Muscle of leg (tissue), 3 donors: ENCODE measurements at regions not wholly inside any gene's neighbourhood (a gene's known extent, or its start where the extent isn't known, plus 50 kb on each side); places are given as distances from the start of the nearest gene placed in this dataset.

Source experiments
- DNase-seq: peaks from one replicate; pipeline ENCODE4 v3.0.0; 2013
- H3K27ac ChIP-seq: one replicate; pipeline ENCODE4 v1.5.1; 2013; ENCODE audit warnings: mild to moderate bottlenecking, low read length, control low read depth
- H3K27me3 ChIP-seq: one replicate; pipeline ENCODE4 v1.6.1; 2013; ENCODE audit warnings: low read length; ENCODE audit not compliant: control insufficient read depth, insufficient read depth
- H3K36me3 ChIP-seq: one replicate; pipeline ENCODE4 v1.6.1; 2013; ENCODE audit warnings: low read length; ENCODE audit not compliant: control insufficient read depth, insufficient read depth
- H3K4me1 ChIP-seq: one replicate; pipeline ENCODE4 v1.6.1; 2013; ENCODE audit warnings: low read length; ENCODE audit not compliant: control insufficient read depth, insufficient read depth
- H3K4me3 ChIP-seq: one replicate; pipeline ENCODE4 v1.5.1; 2013; ENCODE audit warnings: low read length, control low read depth
- H3K9me3 ChIP-seq: replicated peaks from 2 replicates; pipeline ENCODE4 v1.6.1; 2013; ENCODE audit warnings: low read depth, low read length; ENCODE audit not compliant: control insufficient read depth
- whole genome bisulfite sequencing: methylation state at CpG from one replicate; pipeline ENCODE4 v1.1.5; 2013; ENCODE audit warnings: missing lambda C conversion rate; ENCODE audit not compliant: insufficient coverage; 5-methylcytosine and 5-hydroxymethylcytosine counted together

DNA sequence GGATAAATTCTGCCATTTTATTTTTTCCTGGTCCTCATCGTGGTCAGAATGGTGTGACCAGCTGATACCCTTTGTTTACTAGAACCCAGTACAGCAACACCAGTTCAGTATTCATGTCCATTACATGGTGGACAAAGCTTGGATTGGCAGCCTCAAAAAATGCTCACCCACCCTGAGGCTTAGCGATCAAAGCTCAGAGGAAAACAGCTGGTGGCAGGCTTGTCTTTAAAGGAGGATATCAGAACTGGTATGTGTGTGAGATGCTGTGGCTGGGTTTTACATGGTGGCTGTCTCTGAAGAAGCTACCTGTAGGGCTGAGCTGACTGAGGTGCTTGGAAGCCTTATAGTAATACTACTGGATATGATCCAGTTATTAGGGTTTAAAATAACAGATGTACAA, 471.1 kb upstream of the MEX3C start:
- Histone ChIP-seq H3K4me3 (no peak overlapping the region), H3K27ac (no peak overlapping the region), H3K4me1 (peaks cover 3% of the 10 kb centered on the region), H3K36me3 (no peaks in the 10 kb centered on the region), H3K9me3 (no peaks in the 10 kb centered on the region), H3K27me3 (no peaks in the 10 kb centered on the region)
- no peak for DNase-seq
- WGBS = 80% methylated on average over 1 of the region's 2 CpGs

DNA sequence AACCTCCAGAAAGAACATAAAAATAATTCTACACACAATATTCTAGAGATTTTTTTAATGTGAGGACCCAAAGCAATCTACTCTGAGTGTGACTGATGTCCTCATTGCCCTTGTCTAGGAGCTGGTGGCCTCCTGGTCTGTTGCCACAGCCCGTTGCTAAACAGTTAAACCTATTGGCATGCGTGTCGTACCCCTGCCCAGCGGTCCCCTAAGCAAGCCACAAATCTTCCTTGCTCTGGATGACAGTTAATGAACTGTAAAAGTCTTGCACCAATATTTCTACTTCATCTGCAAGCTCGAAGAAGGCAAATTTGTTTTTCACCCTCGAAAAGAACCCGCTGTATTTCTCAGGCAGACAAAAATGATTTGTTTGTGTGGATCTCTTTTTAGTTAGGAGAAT, 489.1 kb upstream of the MEX3C start:
- no peaks in the 10 kb centered on the region for H3K27me3 ChIP-seq
- 11% methylated on average over 3 of the region's 7 CpGs for WGBS
- H3K4me1 ChIP-seq = no peaks in the 10 kb centered on the region
- DNase-seq = no peak
- H3K4me3 ChIP-seq = no peak overlapping the region
- no peaks in the 10 kb centered on the region for H3K36me3 ChIP-seq
- H3K27ac ChIP-seq = no peak overlapping the region
- no peaks in the 10 kb centered on the region for H3K9me3 ChIP-seq

DNA sequence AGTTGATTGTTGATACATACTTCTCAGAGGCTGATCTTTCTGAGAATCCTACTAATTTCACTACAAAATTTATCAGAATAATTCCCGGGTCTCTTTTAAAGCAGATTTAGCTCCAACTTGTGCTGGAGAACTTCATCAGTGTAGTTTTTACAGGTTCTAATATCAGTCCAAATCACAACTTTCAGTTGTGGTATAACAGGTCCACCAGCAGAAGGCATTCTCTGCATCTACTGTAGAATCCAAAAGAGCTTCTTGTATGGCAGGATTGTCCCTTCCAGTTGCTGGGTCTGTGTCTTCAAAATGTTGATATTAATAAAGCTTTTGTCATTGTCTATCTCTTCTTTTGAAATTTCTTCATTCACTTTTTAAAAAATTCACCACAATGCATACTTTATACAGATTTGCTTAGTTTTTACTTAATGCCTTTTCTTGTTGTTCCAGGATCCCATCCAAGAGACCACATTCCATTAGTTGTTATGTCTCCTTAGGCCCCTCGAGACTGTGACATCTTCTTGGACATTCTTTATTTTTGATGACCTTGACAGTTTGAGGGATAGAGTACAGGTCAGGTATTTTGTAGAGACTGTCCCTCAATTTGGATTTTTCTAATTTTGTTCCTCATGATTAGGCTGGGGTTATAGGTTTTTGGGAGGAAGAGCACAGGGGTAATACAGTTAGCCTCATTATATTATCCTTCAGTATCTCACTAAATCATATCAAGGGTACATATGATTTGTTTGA, 490.5 kb upstream of the MEX3C start:
- no peaks in the 10 kb centered on the region for H3K27me3 ChIP-seq
- DNase-seq = no peak
- H3K4me1 ChIP-seq = no peaks in the 10 kb centered on the region
- no peak overlapping the region for H3K4me3 ChIP-seq
- H3K36me3 ChIP-seq = no peaks in the 10 kb centered on the region
- H3K9me3 ChIP-seq = no peaks in the 10 kb centered on the region
- no CpG with 5 or more reads among the region's 2 CpGs for WGBS
- H3K27ac ChIP-seq = no peak overlapping the region

DNA sequence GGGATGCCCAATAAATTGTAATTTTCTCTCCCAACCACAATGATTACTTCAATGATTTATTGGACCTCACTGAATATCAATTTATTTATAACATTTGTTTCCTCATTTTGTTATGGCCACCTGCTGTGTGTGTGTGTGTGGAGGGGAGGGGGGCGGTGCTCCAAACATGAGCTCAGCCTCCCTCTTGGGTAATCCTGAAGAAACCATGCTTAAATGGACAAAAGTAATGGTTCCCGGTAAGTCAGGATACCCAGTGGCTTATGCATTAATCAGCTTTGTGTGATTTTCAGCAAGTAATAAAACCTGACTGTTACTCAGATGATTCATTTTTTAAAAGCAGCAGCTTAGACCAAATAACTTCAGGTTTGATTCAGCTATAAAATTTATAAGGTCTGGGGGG, 495.1 kb upstream of the MEX3C start:
- 0% methylated on average over 1 of the region's 2 CpGs for WGBS
- Histone ChIP-seq H3K27ac (no peak overlapping the region), H3K9me3 (no peaks in the 10 kb centered on the region), H3K4me1 (no peaks in the 10 kb centered on the region), H3K4me3 (no peak overlapping the region), H3K36me3 (no peaks in the 10 kb centered on the region), H3K27me3 (no peaks in the 10 kb centered on the region)
- no peak for DNase-seq

DNA sequence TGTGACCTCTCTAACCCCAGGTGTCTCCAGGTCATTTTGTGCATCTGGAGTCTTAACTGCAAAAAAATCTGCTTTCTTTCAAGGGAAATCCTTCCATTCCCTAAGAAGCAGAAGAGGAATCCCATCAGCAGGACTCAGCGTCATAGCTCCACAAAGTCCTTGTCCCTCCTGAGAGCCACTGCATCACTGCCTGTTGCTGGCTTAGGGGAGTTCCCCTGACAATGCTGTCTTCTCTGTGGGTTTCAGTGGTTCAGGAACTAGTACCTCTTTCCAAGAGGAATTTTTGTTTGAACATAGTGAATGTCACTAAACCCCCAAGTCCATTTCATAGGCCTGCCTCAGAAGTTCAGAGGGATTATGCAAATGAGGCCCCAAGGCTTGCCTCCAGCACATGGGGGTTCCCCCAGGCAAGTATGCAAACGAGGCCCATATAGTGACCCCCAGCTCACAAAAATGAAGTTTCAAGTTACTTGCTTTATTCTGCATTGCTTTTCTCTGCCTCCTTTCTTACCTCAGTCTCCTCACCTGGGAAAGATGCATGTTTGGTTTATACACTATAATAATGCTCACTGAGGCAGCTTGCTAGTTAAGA, 513.9 kb upstream of the MEX3C start:
- Histone ChIP-seq H3K36me3 (no peaks in the 10 kb centered on the region), H3K4me1 (no peaks in the 10 kb centered on the region), H3K9me3 (peaks cover 21% of the 10 kb centered on the region), H3K27ac (no peak overlapping the region), H3K4me3 (no peak overlapping the region), H3K27me3 (no peaks in the 10 kb centered on the region)
- no peak for DNase-seq
- WGBS = 40% methylated on average over 1 of the region's 2 CpGs

DNA sequence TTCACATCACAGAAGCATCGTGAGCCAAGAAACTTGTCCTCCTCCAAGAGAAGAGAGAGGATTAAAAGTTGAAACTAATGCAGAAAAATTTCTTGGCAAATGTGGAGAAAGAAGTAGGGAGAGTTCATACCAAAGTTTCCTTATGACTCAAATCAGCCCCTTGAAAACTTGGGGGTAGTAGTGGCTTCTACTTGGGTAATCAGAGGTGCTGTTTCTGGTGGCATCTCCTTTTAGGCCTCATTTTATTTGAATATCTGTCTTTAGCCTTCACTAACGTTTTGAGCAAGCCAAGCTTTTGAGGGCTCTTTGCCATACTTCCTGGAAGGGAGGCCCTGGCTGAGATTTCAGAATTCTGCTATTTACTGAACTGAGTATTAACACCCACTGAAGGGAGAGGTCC, 515.3 kb upstream of the MEX3C start:
- H3K36me3 ChIP-seq = no peaks in the 10 kb centered on the region
- H3K27me3 ChIP-seq = no peaks in the 10 kb centered on the region
- peak; percentile 49 for DNase-seq
- H3K27ac ChIP-seq = no peak overlapping the region
- no peaks in the 10 kb centered on the region for H3K4me1 ChIP-seq
- H3K4me3 ChIP-seq = no peak overlapping the region
- H3K9me3 ChIP-seq = peaks cover 8% of the 10 kb centered on the region
- 50% methylated on average over 1 of the region's 2 CpGs for WGBS

DNA sequence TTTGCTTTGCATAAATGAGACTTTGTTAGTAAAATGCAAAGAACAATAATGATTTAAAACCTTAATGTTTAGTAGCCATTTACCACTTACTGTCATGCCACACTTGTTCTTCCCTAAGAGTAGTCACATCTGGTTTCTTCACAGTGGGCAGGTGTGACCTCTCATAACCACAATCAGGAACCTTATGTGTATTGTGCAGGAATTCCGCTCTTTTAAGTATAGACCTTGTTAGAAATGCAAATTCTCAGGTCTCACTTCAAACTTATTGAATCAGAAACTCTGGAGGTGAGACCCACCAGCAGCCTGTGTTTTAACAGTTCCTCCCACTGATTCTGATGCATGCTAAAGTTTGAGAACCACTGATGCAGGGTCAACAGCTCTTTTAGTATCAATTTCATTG, 518.8 kb upstream of the MEX3C start:
- DNase-seq = no peak
- Histone ChIP-seq H3K27me3 (no peaks in the 10 kb centered on the region), H3K4me3 (no peak overlapping the region), H3K4me1 (no peaks in the 10 kb centered on the region), H3K36me3 (no peaks in the 10 kb centered on the region), H3K9me3 (peaks cover 6% of the 10 kb centered on the region), H3K27ac (no peak overlapping the region)
- WGBS = no CpG with 5 or more reads among the region's 1 CpG

DNA sequence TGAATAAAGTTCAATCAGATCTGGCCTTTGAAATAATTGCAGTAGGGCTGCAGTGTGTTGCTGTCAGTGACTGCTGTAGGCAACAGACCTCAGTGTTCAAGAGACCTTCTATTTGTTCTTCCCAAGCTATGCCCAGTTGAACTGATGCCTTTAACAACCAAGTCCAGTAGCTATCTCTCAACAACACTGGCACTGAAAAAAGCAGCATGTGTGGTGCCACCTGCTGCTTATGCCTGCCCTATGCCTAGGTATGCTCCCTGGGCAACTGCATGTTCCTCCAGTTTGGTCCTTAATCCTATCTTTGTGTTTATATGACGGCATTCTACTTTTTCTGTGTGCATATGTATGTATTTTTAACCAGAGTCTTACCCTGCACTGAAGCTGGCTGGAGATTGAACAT, 523.9 kb upstream of the MEX3C start:
- no peak overlapping the region for H3K4me3 ChIP-seq
- WGBS = no CpG with 5 or more reads among the region's 1 CpG

DNA sequence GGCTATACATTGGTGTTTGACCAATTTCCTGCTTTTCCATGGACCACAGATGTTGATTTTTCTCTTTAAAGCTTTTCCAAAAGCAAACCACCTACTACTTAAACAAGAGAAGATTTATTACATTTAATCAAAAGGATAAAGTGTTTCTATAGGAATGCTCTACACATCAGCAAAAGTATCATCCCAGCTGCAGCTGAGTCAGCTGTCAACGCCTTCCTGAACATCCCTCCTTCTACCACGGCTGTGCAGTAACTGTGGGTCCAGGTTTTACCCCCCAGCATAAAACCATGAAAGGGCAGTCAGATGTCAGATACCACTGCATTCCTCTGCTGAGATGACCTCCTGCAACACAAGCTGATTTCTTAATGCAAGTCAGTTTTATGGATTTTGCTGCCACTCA, 524.5 kb upstream of the MEX3C start:
- Histone ChIP-seq H3K27me3 (no peaks in the 10 kb centered on the region), H3K9me3 (no peaks in the 10 kb centered on the region), H3K4me1 (no peaks in the 10 kb centered on the region), H3K36me3 (no peaks in the 10 kb centered on the region), H3K4me3 (no peak overlapping the region), H3K27ac (no peak overlapping the region)
- no peak for DNase-seq
- 43% methylated on average over 2 of the region's 2 CpGs for WGBS

More for the DNA sequence above, 523.9 kb upstream of the MEX3C start:
- Histone ChIP-seq H3K27me3 (no peaks in the 10 kb centered on the region), H3K9me3 (no peaks in the 10 kb centered on the region), H3K36me3 (no peaks in the 10 kb centered on the region), H3K4me1 (no peaks in the 10 kb centered on the region), H3K27ac (no peak overlapping the region)
- no peak for DNase-seq

DNA sequence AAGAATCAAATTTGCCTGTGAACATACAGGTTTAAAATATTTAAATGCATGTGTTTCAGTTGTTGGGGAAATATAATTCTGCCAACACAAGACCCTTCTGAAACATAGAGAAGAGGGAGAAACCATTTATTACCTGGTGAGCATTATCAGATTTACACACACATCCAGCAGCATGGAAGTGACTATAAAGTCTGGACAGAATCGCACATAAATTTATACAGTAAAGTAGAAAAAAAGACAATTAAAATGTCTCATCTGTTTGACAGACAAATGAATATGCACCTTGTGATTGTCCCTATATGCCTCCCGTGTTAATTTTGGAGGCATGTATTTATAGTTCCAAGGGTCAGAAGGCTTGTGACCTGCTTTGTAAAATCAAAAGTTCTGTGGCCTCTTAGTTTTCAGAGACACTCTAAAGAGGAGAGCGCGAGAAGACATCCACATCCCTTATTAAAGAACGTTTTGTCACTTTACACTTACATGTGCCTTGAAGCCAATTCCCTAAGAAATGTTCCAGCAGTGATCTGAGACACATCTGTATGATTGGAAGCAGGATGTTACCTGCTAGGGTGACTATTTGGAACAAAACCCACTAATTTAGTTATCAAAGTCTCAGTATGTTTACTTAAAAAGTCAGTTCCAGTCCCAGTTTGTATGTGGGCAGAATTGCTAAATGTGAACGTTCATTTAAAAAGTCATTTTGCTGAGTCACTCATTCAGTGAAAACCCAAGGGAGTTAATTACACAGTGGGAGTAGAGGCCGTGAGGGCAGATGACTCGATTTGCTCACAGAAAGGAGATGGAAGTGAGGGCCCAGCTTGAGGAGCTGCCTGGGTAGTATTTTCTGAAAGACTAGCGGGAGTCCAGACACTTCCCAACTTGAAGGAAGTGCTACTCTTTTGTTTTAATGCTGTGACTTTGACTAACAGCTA, 527.6 kb upstream of the MEX3C start:
- no peaks in the 10 kb centered on the region for H3K9me3 ChIP-seq
- no peaks in the 10 kb centered on the region for H3K27me3 ChIP-seq
- H3K36me3 ChIP-seq = no peaks in the 10 kb centered on the region
- no peak overlapping the region for H3K4me3 ChIP-seq
- no peak overlapping the region for H3K27ac ChIP-seq
- no peak for DNase-seq
- H3K4me1 ChIP-seq = no peaks in the 10 kb centered on the region
- 44% methylated on average over 3 of the region's 9 CpGs for WGBS
